Stomach (tissue), 4 donors: ENCODE measurements at regions not wholly inside any gene's neighbourhood (a gene's known extent, or its start where the extent isn't known, plus 50 kb on each side); places are given as distances from the start of the nearest gene placed in this dataset.

ENCODE experiments used
- POLR2A ChIP-seq, 4 donors: fragments of 450-650 bp; IDR thresholded peaks; one replicate each; pipeline ENCODE4 v1.6.1; 2016; ENCODE audit warnings: antibody characterized with exemption in 4 of 4, control low read depth in 2 of 4, mild to moderate bottlenecking in 1 of 4, moderate library complexity in 1 of 4
- POLR2AphosphoS5 ChIP-seq, 3 donors: sonication (generic); formaldehyde crosslinking; IDR thresholded peaks; one replicate each; pipeline ENCODE4 v1.6.1; 2016; ENCODE audit warnings: antibody characterized with exemption in 3 of 3
- TF ChIP-seq, protein P1 (sequence below), 7 experiments: fragments of 450-650 bp in 4 of 7; fragments of 200-600 bp in 3 of 7; sonication (generic) in 3 of 7; IDR thresholded peaks; one replicate each; pipeline ENCODE4 v1.5.1; 2016 to 2019; ENCODE audit warnings: antibody characterized with exemption in 7 of 7, control low read depth in 2 of 7, mild to moderate bottlenecking in 1 of 7

DNA sequence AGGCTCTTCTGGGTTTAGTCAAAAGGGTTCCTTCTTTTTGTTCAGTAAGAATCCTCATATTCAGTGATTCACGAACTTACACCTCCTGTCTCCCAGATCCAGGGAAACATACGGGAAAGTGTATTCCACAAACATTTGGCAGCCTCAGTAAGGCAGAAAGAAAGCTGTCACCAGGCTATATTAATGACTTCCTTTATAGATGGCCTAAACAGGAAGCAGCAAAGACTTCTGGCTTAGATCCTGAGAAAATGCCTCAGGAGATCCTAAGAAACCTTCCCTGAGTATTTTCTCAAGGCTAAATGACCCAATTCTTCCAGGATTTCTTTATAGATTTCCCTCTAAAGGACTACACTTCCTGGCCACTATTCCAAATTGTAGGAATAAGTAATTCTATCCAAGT, 1995.5 kb upstream of the CELF4 start:
- TF ChIP-seq, protein P1, sequence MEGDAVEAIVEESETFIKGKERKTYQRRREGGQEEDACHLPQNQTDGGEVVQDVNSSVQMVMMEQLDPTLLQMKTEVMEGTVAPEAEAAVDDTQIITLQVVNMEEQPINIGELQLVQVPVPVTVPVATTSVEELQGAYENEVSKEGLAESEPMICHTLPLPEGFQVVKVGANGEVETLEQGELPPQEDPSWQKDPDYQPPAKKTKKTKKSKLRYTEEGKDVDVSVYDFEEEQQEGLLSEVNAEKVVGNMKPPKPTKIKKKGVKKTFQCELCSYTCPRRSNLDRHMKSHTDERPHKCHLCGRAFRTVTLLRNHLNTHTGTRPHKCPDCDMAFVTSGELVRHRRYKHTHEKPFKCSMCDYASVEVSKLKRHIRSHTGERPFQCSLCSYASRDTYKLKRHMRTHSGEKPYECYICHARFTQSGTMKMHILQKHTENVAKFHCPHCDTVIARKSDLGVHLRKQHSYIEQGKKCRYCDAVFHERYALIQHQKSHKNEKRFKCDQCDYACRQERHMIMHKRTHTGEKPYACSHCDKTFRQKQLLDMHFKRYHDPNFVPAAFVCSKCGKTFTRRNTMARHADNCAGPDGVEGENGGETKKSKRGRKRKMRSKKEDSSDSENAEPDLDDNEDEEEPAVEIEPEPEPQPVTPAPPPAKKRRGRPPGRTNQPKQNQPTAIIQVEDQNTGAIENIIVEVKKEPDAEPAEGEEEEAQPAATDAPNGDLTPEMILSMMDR (IDR thresholded peaks at IDR 0.05) = no peak
- TF ChIP-seq POLR2A (IDR thresholded peaks at IDR 0.05) (no peak), POLR2AphosphoS5 (IDR thresholded peaks at IDR 0.05) (no peak)
